NOMO-1 treated with dmso at 0.1 percent for 144 hours (cell line): ENCODE measurements at regions not wholly inside any gene's neighbourhood (a gene's known extent, or its start where the extent isn't known, plus 50 kb on each side); places are given as distances from the start of the nearest gene placed in this dataset.

Experiments used
- DNase-seq: peaks from one replicate; lab custom pipeline; 2025; ENCODE audit not compliant: unreplicated experiment; lab: John Stamatoyannopoulos, UW

DNA sequence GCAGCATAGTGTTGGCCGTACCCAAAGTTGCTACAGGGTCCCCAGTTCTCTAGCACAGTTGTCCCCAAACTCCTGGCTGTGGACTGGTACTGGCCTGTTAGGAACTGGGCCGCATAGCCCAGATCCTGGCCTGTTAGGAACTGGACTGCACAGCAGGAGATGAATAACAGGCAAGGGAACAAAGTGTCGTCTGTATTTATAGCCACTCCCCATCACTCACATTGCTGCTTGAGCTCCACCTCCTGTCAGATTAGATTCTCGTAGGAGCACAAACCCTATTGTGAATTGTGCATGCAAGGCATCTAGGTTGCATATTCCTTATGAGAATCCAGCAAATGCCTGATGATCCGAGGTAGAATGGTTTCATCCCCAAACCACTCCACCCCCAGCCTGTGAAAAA, 604.0 kb upstream of the LMCD1 start:
- no peak for DNase-seq

DNA sequence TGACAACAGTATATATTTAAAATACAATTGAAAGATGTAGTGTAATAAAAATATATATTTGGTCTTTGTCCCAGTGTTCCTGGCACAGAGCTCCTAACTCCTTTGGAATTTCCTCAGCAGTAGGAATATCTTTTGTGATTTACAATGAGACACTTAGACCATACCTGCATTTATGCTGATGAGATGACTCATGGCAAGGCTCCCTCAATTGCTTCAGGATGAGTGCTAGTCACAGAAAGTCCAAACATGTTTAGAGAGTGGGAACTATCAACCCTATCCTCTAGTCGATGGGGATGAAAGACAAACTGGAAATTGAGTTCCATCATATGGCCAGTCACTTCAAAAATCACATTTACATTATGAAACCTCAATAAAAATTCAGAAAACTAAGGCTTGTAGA, 588.3 kb upstream of the LMCD1 start:
- no peak for DNase-seq

DNA sequence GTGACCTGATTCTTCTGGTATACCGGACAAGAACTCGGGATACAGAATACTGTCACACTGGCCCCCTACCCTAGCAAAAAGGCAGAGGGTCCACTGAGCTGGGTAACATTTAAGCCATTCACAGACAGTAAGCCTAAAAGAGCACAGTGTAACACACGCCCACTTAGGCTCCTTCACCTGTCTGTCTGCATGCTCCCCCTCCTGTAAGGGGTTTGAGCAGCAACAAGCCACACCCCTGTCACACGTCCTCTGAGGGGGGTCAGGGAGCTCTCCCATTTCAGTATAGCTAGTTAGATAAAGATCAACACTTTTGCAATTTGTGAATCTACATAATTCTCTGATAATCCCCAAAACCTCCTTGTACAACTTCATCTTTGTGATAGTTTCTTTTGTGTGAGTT, 586.3 kb upstream of the LMCD1 start:
- no peak for DNase-seq

DNA sequence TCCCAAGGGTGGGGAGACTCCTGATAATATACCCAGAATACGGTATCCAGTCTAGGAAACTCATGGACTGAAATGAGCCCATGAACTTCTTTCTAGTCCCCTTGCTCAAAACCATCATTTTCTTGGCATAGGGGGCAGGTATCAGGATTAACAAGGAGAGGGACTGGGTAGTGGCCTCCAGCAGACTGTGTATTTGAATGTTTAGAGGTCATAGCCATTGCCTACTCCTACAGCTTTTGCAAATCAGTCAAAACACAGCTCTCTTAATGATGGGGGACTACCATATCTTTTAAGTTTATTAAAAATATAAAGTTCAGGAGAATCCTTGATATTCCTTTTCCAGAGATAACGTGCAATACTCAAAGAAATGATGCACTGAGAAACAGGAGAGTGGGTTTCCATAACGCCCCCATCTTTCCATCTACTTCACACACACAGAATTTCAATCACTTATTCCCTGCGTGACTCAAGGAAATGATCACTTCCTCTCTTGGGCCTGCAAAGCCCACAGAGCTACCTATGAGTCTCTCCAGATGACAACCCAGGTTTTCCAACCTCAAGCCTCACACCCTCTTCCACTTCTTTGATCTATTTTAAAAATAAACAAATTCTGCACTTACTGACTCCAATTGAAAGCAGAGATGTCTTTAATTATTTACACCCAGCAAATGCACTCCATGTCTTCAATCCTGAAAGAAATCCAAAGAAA, 584.0 kb upstream of the LMCD1 start:
- DNase-seq = no peak

DNA sequence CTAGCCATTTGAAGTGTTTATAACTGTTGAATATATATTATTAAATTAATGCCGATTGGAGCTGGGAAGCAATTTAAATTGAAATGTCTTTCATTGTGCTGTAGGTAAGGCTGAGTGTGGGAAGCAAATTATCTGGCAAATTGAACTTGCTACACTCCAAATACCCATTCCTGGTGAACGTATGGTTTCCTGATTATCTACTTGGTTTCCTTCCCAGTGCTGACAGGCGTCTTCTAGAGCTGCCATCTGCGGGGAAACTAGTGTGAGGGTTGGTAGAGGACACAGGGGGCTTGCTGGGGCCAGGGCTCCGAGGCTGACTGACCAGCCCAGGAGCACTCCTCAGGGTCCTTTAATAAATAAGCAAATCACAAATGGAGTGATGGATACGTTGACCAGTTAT, 581.4 kb upstream of the LMCD1 start:
- DNase-seq = no peak

DNA sequence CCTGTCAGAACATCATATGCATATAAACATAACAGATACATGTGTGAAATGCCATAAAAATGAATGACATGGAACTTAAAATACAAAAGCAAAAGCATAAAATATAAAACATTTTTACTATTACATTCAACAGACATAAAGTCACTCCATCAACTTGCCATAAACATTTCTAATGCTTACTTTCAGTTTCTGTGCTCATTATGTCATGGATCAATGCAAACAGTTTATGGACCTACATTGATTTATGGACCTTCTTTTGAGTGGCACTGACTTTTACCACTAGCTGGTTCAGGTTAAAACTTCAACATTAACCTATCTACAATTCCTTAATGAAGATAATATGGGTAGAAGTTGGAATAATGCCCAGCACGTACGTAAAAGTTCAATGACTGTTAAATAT, 577.4 kb upstream of the LMCD1 start:
- no peak for DNase-seq

DNA sequence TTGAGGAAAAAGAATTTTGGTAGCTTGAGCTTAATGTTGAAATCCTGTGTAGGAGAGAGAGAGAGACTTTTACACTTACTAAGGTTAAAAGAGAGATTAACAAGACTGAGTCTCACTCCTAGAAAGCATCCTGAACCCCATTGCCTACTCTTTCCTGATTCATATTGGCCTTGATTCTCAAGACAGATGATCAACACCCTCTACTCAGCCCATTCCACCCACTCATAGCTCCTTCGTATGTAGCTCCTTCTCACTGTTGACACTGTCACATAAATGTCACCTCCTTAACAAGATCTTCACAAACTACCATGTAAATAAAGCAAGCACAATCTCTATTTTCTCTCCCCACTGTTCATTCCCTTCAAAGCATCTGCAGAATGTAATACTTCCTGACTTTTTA, 574.6 kb upstream of the LMCD1 start:
- no peak for DNase-seq

DNA sequence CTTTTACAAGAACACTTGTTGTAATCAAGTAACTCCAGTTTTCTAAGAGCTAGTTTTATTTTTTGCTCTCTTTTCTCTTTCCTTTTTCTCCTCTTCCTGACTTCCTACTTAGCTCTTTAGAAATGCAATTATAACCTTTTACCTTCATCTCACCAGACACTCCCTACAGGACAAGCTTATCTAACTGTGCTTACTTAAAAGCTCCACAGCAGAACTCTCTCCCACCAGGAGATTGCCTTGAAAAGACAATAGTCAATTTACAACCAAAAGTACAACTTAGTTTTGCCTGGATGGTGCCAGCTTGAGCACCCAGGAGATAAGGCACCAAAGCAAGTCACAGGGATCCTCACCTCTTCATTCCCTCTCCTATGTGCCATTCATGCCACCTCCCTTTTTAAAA, 573.8 kb upstream of the LMCD1 start:
- no peak for DNase-seq

DNA sequence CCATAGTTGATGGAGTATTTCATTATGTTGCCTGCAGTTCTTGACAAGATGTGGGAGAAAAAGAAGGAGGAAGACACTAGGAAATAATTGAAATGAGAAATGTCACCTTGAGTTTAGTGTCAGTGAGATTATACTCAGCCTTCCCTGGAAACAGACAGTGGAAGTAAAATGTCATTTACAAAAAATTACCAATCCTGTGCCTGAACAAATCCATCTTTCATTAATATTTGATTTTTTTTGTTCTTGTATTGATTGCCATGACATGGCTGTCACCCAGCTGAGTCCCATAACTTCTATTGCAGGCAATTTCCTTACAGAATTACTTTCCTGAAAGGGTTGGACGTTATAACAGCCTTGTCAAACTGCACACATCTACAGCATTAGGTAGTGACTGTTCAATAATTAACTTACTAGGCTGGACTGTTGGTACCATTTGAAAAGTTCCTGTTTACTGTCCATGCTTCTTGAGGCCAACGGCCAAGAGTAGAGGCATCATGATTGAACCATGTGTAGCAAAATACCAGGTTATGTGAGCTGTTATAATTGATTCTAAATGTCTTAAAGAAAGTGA, 572.2 kb upstream of the LMCD1 start:
- no peak for DNase-seq

DNA sequence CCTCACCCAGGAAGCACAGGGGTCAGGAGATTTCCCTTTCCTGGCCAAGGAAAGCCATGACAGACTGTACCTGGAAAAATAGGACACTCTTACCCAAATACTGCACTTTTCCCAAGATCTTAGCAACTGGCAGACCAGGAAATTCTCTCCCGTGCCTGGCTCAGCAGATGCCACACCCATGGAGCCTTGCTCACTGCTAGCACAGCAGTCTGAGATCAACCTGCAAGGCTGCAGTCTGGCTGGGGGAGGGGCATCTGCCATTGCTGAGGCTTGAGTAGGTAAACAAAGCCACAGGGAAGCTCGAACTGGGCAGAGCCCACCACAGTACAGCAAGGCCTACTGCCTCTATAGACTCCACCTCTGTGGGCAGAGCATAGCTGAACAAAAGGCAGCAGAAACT, 567.3 kb upstream of the LMCD1 start:
- DNase-seq = no peak

DNA sequence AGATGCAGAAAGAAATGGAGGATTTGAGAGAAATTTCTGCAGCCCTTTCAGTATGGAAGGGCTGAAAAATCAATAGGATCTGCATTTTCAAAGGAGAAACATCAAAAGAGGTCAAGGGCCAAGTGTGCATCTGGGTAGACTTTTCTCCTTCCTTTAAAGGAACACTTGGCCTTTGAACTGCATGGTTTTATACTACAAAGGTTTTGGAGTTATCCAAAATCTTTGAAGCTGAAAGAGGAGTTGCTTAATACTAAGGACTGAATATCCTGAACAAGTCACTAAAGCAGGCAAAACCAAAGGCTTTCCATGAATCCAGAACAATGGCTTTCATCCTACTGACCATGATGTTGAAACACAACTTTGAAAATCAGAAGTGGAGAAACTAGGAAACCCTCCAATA, 553.7 kb upstream of the LMCD1 start:
- DNase-seq = no peak

DNA sequence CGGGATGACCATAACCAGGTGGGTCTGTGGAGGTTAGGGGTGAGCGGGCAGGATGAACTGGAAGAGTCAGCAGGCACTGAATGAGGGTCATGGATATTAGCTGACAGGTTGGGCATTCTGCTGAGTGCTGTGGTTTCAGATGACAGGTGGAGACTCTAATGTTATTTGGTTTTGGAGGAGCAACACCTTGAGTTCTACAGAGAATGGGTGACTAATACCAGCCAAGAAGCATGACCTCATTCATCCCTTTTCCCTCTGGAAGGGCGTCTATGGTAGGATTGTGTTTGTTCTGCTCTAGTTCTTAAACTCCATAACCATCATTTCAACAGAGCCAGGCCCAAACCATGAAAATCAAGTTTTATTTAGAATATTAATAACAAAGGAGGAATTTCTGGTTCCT, 550.7 kb upstream of the LMCD1 start:
- no peak for DNase-seq

DNA sequence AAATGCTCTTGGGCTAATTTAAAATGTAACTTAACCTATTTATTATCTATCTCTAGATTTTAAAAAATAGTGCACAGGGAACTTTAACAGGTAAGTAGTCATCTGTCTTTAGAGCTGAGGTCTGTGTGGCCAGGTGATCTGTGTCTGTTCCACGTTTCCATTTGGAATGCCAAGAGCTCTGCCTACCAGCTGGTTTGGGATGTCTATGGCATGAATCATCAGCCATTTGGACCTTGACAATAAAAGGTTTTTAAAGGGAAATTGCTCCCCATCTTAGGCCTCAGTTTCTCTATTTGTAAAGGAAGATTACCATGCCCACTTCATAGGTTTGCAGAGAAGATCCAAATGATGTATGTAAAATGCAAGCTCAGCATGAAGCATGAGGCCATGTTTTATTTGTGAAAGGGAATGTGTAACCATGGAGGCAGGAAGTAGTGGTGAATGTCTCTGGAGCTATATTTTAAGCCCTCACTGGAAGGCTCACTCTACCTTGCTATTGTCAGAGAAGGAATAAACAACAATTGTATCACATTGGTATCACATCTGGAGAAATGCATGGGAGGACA, 548.1 kb upstream of the LMCD1 start:
- no peak for DNase-seq

DNA sequence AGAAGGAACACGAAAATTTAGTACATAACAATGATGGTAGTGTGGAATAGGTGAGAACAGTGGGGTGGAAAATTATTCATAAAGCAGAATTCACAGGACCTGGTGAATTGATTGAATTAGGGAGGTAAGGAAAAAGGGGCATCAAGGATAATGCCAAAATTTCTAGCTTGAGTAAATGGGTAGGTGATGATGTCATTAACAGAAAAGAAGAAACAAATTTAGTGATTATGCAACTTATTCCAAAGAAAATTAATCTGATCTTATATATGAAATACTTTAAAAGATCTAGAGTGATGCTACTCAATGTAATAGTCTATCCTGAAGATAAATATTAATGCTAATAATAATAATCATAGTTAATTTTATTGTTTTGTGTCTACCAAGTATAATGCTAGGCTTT, 544.6 kb upstream of the LMCD1 start:
- DNase-seq = no peak

DNA sequence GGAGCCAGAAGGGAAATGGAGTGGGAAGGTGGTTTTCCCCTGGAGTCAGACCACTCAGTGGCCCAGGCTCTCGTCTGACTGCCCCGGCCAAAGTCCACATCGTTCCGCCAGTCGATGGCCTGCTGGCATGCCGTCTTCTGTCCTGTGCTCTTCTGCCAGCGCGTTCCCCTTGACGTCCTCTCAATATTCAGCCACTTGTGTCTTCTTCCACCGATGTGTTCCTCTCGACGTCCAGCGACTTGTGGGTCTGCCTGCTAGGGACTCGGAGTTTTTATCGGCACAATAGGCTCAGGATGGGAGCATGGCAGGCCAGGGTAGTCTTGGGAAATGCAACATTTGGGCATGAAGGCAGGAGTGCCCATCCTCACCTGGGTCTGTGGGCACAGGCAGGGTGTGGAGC, 542.5 kb upstream of the LMCD1 start:
- DNase-seq = no peak

DNA sequence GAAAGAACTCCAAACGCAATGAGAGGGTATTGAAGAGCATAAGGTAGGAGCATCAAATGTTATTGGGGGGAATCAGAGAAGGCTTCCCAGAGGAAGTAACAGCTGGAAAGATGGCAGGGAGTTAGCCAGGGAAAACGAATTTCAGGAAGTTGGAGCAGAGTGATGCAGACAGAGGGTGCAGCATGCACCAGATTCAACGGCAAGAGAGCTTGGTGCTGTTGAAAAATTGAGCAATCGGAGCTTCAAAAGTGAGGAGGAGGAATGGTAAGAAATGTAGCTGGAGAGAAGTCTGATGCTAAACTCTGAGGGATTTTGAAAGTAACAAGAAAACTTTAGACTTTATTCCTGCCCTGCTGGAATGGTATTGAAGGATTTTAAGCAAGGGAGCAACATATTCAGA, 541.0 kb upstream of the LMCD1 start:
- no peak for DNase-seq

DNA sequence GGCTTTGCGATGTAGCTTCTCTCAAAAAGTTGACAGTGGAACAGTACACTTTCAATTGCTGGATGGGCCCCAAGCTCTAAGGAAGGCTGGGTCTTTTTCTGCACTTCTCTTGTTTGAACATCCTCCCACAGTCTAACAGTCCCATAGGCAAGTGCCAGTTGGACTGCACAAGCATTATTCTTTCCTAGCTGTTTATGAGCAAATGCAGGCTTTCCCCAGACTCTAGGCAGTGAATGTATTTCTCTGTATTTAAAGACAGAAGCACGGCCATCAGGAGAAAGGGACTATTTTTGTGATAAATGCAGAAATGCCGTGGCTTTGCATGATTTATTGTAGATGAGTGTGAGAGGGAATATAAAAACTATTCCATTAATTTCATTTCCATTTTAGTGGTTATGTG, 539.3 kb upstream of the LMCD1 start:
- DNase-seq = no peak

DNA sequence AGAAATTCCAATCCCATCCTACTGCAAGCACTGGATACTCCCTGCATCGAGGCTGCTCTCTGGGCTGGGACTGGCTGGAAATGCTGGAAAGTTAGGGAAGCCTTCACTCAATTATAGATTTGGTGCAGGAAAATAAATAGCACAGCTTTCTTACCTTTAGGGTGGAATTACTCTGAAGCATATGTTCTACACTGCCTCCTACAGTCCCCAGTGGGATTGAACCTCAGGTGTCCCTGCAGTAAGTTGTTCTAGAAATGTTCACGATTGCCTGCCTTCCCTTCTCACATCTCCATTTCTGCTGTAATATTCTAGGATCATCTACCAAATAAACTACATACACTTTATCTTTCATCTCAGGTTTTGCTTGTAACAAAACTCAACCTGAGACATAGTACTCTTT, 536.7 kb upstream of the LMCD1 start:
- DNase-seq = no peak

DNA sequence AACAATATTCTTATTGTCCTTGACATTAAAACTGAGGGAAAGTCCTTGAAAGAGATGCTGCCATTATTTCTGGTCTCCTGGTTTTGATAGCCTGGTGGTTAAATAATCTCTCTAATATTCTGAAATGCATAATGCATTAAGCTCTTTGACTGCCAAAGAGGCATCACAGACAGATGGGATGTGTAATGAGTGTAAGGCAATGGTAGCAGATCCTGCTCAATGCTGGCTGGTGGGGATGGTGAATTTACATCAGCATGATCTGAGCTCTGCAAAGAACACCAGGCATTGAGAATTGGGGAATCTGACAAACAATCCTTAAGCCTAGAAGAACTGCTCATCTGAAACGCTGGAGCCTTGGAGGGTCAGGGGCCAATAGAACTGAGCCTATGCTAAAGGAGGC, 528.6 kb upstream of the LMCD1 start:
- DNase-seq = no peak

DNA sequence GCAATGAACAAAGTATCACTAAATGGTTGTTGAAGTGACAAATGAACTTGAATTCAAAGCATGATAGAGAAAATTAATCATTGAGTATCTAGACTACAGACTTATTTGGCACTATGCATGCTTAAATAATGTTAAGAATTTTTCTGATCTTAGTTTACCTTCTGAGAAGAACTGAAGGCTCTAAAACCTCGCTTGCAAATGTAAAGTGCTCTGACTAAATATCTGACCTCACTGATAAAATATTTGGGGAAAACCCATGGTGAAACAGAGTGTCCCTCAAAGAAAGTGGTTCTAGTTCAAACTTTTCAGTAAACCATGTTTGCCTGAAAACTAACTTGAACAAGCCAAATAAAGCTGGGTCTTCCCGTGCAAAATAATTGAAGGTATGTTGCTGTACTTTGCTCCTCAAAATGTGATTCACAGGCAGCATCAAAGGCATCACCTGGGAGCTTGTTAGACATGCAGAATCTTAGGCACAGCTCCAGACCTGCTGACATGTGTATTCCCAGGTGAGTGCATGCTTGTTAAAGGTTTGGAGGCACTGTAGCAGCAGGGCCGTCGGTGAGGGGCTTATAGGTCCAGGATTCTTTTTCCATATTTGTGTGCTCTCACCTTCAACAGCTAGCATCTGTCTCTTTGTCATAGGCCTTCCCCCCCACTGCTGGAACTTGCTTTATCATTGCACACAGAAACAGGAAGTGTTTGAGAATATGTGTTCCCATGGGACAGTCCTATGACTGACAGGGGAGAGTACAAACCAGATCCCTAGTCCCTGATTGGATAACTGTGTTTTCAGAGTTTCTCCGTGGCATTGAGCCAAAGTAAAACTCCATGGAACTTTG, 524.2 kb upstream of the LMCD1 start:
- no peak for DNase-seq

DNA sequence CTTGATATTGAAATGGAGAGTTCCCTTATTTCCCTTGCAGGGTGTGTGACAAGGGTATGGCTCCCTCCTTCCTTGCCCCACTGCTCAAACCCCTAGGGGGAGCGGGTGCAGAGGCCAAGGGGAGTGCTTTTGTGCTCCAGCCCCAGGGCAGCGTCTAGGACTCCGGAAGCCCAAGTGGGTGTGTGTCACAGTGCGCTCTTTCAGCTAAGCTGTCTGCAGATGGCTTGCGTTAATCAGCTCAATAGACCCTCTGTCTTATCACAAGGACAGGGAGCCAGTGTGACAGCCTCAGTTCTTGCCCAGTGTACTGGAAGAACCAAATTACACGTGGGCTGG, 523.6 kb upstream of the LMCD1 start:
- DNase-seq = no peak

DNA sequence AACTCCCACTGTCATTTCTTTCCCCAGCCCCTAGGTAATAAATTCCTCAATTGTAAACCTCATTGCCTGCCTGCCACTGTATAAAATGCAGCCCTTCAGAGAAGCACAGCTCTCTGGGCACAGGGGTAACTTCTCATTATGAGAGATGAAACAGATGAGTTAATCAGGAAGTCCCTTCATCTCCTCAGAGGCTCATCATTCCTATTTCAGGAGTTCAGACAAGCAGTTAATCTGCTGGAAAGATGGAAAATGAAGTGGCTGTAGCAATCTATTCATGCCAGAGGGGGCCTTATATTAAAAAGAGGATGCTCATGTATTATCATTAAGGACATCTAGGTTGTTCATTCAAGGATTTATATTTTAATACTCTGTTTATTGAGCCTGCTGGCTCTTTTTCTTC, 519.5 kb upstream of the LMCD1 start:
- DNase-seq = no peak
